Stimulated activated effector memory CD8-positive, alpha-beta T cell treated with anti-CD3 and anti-CD28 coated beads, Interleukin-12 subunit alpha, Interleukin-12 subunit beta, amount 100 ng/mL, for 72 hours (primary cell): ENCODE measurements at regions not wholly inside any gene's neighbourhood (a gene's known extent, or its start where the extent isn't known, plus 50 kb on each side); places are given as distances from the start of the nearest gene placed in this dataset.

Source experiments
- ATAC-seq: fragments of 150-1000 bp; cut with Tn5 transposase; 2 replicates; pipeline ENCODE4 v1.10.0; 2021
- DNase-seq, 2 donors: peaks; one replicate each; pipeline ENCODE4 v3.0.0; 2021 to 2022; ENCODE audit warnings: low spot score in 2 of 2
- H3K27ac Mint-ChIP-seq: one replicate; pipeline ENCODE4 v1.8.0; 2022; ENCODE audit warnings: mild to moderate bottlenecking, mixed read lengths
- H3K36me3 Mint-ChIP-seq: one replicate; pipeline ENCODE4 v1.8.0; 2022; ENCODE audit warnings: mild to moderate bottlenecking, mixed read lengths
- H3K4me1 Mint-ChIP-seq: one replicate; pipeline ENCODE4 v1.8.0; 2022; ENCODE audit warnings: mixed read lengths
- H3K4me3 Mint-ChIP-seq: one replicate; pipeline ENCODE4 v1.8.0; 2022; ENCODE audit warnings: mild to moderate bottlenecking, mixed read lengths
- H3K9me3 Mint-ChIP-seq: one replicate; pipeline ENCODE4 v1.8.0; 2022; ENCODE audit warnings: mixed read lengths

GRCh38 chr1:56301791-56302190, 277.6 kb downstream of the PLPP3 start:
- H3K36me3 Mint-ChIP-seq = no peaks in the 10 kb centered on the region
- DNase-seq (no peak), ATAC-seq (no peak)
- H3K4me1 Mint-ChIP-seq = no peaks in the 10 kb centered on the region
- H3K27ac Mint-ChIP-seq = no peak overlapping the region
- peaks cover 2% of the 10 kb centered on the region for H3K9me3 Mint-ChIP-seq
- no peak overlapping the region for H3K4me3 Mint-ChIP-seq

GRCh38 chr1:56300836-56301235, 278.5 kb downstream of the PLPP3 start:
- Mint-ChIP-seq H3K36me3 (no peaks in the 10 kb centered on the region), H3K4me3 (no peak overlapping the region), H3K4me1 (no peaks in the 10 kb centered on the region)

GRCh38 chr1:56298866-56299265, 280.5 kb downstream of the PLPP3 start:
- H3K4me1 Mint-ChIP-seq = no peaks in the 10 kb centered on the region
- H3K36me3 Mint-ChIP-seq = no peaks in the 10 kb centered on the region
- ATAC-seq (no peak), DNase-seq (no peak)
- H3K27ac Mint-ChIP-seq = no peak overlapping the region
- no peak overlapping the region for H3K4me3 Mint-ChIP-seq
- peaks cover 5% of the 10 kb centered on the region for H3K9me3 Mint-ChIP-seq

More at GRCh38 chr1:56300836-56301235, 278.5 kb downstream of the PLPP3 start:
- no peak for ATAC-seq
- H3K9me3 Mint-ChIP-seq = peaks cover 2% of the 10 kb centered on the region
- H3K27ac Mint-ChIP-seq = no peak overlapping the region
- no peak for DNase-seq

- Mint-ChIP-seq H3K4me3 (no peak overlapping the region), H3K4me1 (no peaks in the 10 kb centered on the region), H3K36me3 (no peaks in the 10 kb centered on the region), H3K27ac (no peak overlapping the region), H3K9me3 (peaks cover 5% of the 10 kb centered on the region)
- ATAC-seq = no peak
- DNase-seq = no peak
Measured at GRCh38 chr1:56297904-56298303, 281.5 kb downstream of the PLPP3 start.

GRCh38 chr1:56297208-56297607, 282.2 kb downstream of the PLPP3 start:
- H3K9me3 Mint-ChIP-seq = peaks cover 5% of the 10 kb centered on the region
- H3K36me3 Mint-ChIP-seq = no peaks in the 10 kb centered on the region
- H3K27ac Mint-ChIP-seq = no peak overlapping the region
- ATAC-seq (no peak), DNase-seq (no peak)
- no peaks in the 10 kb centered on the region for H3K4me1 Mint-ChIP-seq
- no peak overlapping the region for H3K4me3 Mint-ChIP-seq

- ATAC-seq (no peak), DNase-seq (no peak)
- no peaks in the 10 kb centered on the region for H3K4me1 Mint-ChIP-seq
- H3K9me3 Mint-ChIP-seq = peaks cover 5% of the 10 kb centered on the region
- H3K27ac Mint-ChIP-seq = no peak overlapping the region
- H3K36me3 Mint-ChIP-seq = no peaks in the 10 kb centered on the region
- no peak overlapping the region for H3K4me3 Mint-ChIP-seq
Measured at GRCh38 chr1:56295949-56296929, 283.1 kb downstream of the PLPP3 start.

- Mint-ChIP-seq H3K36me3 (no peaks in the 10 kb centered on the region), H3K9me3 (peaks cover 5% of the 10 kb centered on the region), H3K27ac (no peak overlapping the region), H3K4me3 (no peak overlapping the region), H3K4me1 (no peaks in the 10 kb centered on the region)
- ATAC-seq (no peak), DNase-seq (no peak)
Measured at GRCh38 chr1:56291374-56291919, 287.9 kb downstream of the PLPP3 start.

- Mint-ChIP-seq H3K9me3 (peaks cover 4% of the 10 kb centered on the region), H3K36me3 (no peaks in the 10 kb centered on the region), H3K4me1 (no peaks in the 10 kb centered on the region), H3K27ac (no peak overlapping the region), H3K4me3 (no peak overlapping the region)
- ATAC-seq (no peak), DNase-seq (no peak)
Measured at GRCh38 chr1:56289260-56289659, 290.1 kb downstream of the PLPP3 start.

GRCh38 chr1:56287721-56288120, 291.6 kb downstream of the PLPP3 start:
- Mint-ChIP-seq H3K9me3 (peaks cover 2% of the 10 kb centered on the region), H3K27ac (no peak overlapping the region), H3K4me3 (no peak overlapping the region), H3K36me3 (no peaks in the 10 kb centered on the region), H3K4me1 (no peaks in the 10 kb centered on the region)
- ATAC-seq (no peak), DNase-seq (no peak)

- H3K4me1 Mint-ChIP-seq = no peaks in the 10 kb centered on the region
- DNase-seq = no peak
- no peak overlapping the region for H3K27ac Mint-ChIP-seq
- no peaks in the 10 kb centered on the region for H3K36me3 Mint-ChIP-seq
- ATAC-seq = no peak
- peaks cover 2% of the 10 kb centered on the region for H3K9me3 Mint-ChIP-seq
- H3K4me3 Mint-ChIP-seq = no peak overlapping the region
Measured at GRCh38 chr1:56286956-56287355, 292.4 kb downstream of the PLPP3 start.

GRCh38 chr1:56286506-56286905, 292.9 kb downstream of the PLPP3 start:
- Mint-ChIP-seq H3K4me1 (no peaks in the 10 kb centered on the region), H3K9me3 (peaks cover 2% of the 10 kb centered on the region), H3K36me3 (no peaks in the 10 kb centered on the region), H3K27ac (no peak overlapping the region), H3K4me3 (no peak overlapping the region)
- no peak for ATAC-seq
- no peak for DNase-seq

GRCh38 chr1:56285554-56286402, 293.6 kb downstream of the PLPP3 start:
- Mint-ChIP-seq H3K9me3 (peaks cover 2% of the 10 kb centered on the region), H3K4me1 (no peaks in the 10 kb centered on the region), H3K27ac (no peak overlapping the region), H3K36me3 (no peaks in the 10 kb centered on the region), H3K4me3 (no peak overlapping the region)
- ATAC-seq (no peak), DNase-seq (no peak)

- H3K9me3 Mint-ChIP-seq = peaks cover 2% of the 10 kb centered on the region
- no peaks in the 10 kb centered on the region for H3K4me1 Mint-ChIP-seq
- H3K36me3 Mint-ChIP-seq = no peaks in the 10 kb centered on the region
- DNase-seq (no peak), ATAC-seq (no peak)
- no peak overlapping the region for H3K27ac Mint-ChIP-seq
- no peak overlapping the region for H3K4me3 Mint-ChIP-seq
Measured at GRCh38 chr1:56284928-56285327, 294.4 kb downstream of the PLPP3 start.

GRCh38 chr1:56278061-56278460, 301.3 kb downstream of the PLPP3 start:
- H3K9me3 Mint-ChIP-seq = no peaks in the 10 kb centered on the region
- no peak overlapping the region for H3K4me3 Mint-ChIP-seq
- no peaks in the 10 kb centered on the region for H3K4me1 Mint-ChIP-seq

GRCh38 chr1:56268519-56269140, 310.7 kb downstream of the PLPP3 start:
- ATAC-seq = no peak
- Mint-ChIP-seq H3K4me3 (no peak overlapping the region), H3K36me3 (no peaks in the 10 kb centered on the region), H3K4me1 (no peaks in the 10 kb centered on the region), H3K9me3 (no peaks in the 10 kb centered on the region), H3K27ac (no peak overlapping the region)
- DNase-seq = no peak

More at GRCh38 chr1:56278061-56278460, 301.3 kb downstream of the PLPP3 start:
- ATAC-seq = no peak
- no peak for DNase-seq
- no peak overlapping the region for H3K27ac Mint-ChIP-seq
- H3K36me3 Mint-ChIP-seq = no peaks in the 10 kb centered on the region
